A673 (cell line): ENCODE measurements at regions not wholly inside any gene's neighbourhood (a gene's known extent, or its start where the extent isn't known, plus 50 kb on each side); places are given as distances from the start of the nearest gene placed in this dataset.

ENCODE experiments used
- EZH2 ChIP-seq: fragments of 200-600 bp; sonication (generic); IDR thresholded peaks from 2 replicates; pipeline ENCODE4 v1.6.1; 2017; ENCODE audit warnings: borderline replicate concordance, low read depth, mild to moderate bottlenecking, mixed read lengths, antibody characterized with exemption, low read length; ENCODE audit not compliant: poor library complexity, severe bottlenecking
- TF ChIP-seq, protein P1 (sequence below): fragments of 300-800, 200-600 bp; sonication (generic); conservative IDR thresholded peaks from 2 replicates; pipeline ENCODE4 v1.5.1; 2017; ENCODE audit warnings: low read depth, mild to moderate bottlenecking, antibody characterized with exemption, low read length, moderate library complexity, mixed read lengths

DNA sequence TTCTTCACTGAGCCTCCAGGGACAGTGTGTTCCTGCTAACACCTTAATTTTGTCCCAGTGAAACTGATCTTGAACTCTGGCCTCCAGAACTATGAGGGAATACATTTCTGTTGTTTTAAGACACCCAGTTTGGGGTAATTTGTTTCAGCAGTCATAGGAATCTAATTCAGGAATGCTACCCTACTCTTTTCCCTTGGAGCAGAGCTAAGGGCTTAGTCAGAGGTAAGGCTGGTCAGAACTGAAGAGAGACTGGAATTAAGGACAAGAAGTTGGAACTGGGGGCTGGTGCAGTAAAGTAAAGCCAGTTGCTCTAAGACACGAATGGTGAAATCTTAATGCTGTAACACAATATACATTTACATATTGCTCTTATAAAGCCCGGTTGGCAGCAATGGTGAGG lies 809.7 kb downstream of the MAFB start:
- TF ChIP-seq, protein P1, sequence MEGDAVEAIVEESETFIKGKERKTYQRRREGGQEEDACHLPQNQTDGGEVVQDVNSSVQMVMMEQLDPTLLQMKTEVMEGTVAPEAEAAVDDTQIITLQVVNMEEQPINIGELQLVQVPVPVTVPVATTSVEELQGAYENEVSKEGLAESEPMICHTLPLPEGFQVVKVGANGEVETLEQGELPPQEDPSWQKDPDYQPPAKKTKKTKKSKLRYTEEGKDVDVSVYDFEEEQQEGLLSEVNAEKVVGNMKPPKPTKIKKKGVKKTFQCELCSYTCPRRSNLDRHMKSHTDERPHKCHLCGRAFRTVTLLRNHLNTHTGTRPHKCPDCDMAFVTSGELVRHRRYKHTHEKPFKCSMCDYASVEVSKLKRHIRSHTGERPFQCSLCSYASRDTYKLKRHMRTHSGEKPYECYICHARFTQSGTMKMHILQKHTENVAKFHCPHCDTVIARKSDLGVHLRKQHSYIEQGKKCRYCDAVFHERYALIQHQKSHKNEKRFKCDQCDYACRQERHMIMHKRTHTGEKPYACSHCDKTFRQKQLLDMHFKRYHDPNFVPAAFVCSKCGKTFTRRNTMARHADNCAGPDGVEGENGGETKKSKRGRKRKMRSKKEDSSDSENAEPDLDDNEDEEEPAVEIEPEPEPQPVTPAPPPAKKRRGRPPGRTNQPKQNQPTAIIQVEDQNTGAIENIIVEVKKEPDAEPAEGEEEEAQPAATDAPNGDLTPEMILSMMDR: no peak
- TF ChIP-seq EZH2: no peak
